Panc1 (cell line): ENCODE measurements at regions not wholly inside any gene's neighbourhood (a gene's known extent, or its start where the extent isn't known, plus 50 kb on each side); places are given as distances from the start of the nearest gene placed in this dataset.

Source experiments
- CTCF ChIP-seq: fragments of 450-650 bp; IDR thresholded peaks from 2 replicates; pipeline ENCODE4 v1.5.1; 2017; ENCODE audit warnings: mild to moderate bottlenecking
- POLR2AphosphoS5 ChIP-seq: IDR thresholded peaks from 2 replicates; pipeline ENCODE4 v1.6.1; 2012; ENCODE audit warnings: mild to moderate bottlenecking, low read depth, low read length, moderate library complexity
- TCF7L2 ChIP-seq: IDR thresholded peaks from 2 replicates; pipeline ENCODE4 v1.6.1; 2011; ENCODE audit warnings: mild to moderate bottlenecking, low read depth, low read length, inconsistent platforms

- no peak for TF ChIP-seq CTCF
- TF ChIP-seq POLR2AphosphoS5 = no peak
- no peak for TF ChIP-seq TCF7L2
These were observed 235.1 kb upstream of the CELF2 start for GRCh38 chr10:10782603-10783002.
